Activated T-helper 2 cell treated with anti-CD3 and anti-CD28 coated beads, Interferon-gamma antibody, Interleukin-2, Interleukin-4, amounts not matched to agents 10 μg/mL and 5 μg/mL and 100 μg/mL, durations not matched to agents 14 hours and 24 hours and 36 hours (primary cell): ENCODE measurements at regions not wholly inside any gene's neighbourhood (a gene's known extent, or its start where the extent isn't known, plus 50 kb on each side); places are given as distances from the start of the nearest gene placed in this dataset.

Experiments used
- DNase-seq: peaks from one replicate; pipeline ENCODE4 v3.0.0; 2021; ENCODE audit warnings: low spot score
- H3K27ac Mint-ChIP-seq: one replicate; pipeline ENCODE4 v1.8.0; 2021; ENCODE audit warnings: mixed read lengths
- H3K27me3 Mint-ChIP-seq: one replicate; pipeline ENCODE4 v1.8.0; 2021; ENCODE audit warnings: low read depth, mixed read lengths
- H3K36me3 Mint-ChIP-seq: one replicate; pipeline ENCODE4 v1.8.0; 2021; ENCODE audit warnings: low read depth, mixed read lengths
- H3K4me1 Mint-ChIP-seq: one replicate; pipeline ENCODE4 v1.8.0; 2021; ENCODE audit warnings: low read depth, mixed read lengths
- H3K4me3 Mint-ChIP-seq: one replicate; pipeline ENCODE4 v1.8.0; 2021; ENCODE audit warnings: low read depth, mild to moderate bottlenecking, moderate library complexity, mixed read lengths
- H3K9me3 Mint-ChIP-seq: one replicate; pipeline ENCODE4 v1.8.0; 2021; ENCODE audit warnings: mixed read lengths
- intact Hi-C: fragments of 100-400 bp; cut with micrococcal nuclease; formaldehyde crosslinking; loops from one replicate; pipeline ENCODE4 v1.15.1; 2023

GRCh38 chr12:94748726-94749421 lies 98.5 kb upstream of the TMCC3 start:
- intact Hi-C loops = no loop called here
- peaks cover 11% of the 10 kb centered on the region for H3K27me3 Mint-ChIP-seq
- H3K4me1 Mint-ChIP-seq = no peaks in the 10 kb centered on the region
- H3K36me3 Mint-ChIP-seq = no peaks in the 10 kb centered on the region
- no peaks in the 10 kb centered on the region for H3K9me3 Mint-ChIP-seq
- no peak overlapping the region for H3K4me3 Mint-ChIP-seq
- no peak overlapping the region for H3K27ac Mint-ChIP-seq
- DNase-seq = no peak

- peaks cover 14% of the 10 kb centered on the region for H3K27me3 Mint-ChIP-seq
These were observed 95.2 kb upstream of the TMCC3 start for GRCh38 chr12:94745562-94745961.

GRCh38 chr12:94743174-94743573 lies 92.8 kb upstream of the TMCC3 start:
- Mint-ChIP-seq H3K9me3 (no peaks in the 10 kb centered on the region), H3K36me3 (no peaks in the 10 kb centered on the region), H3K27me3 (peaks cover 20% of the 10 kb centered on the region), H3K4me3 (no peak overlapping the region), H3K4me1 (no peaks in the 10 kb centered on the region), H3K27ac (no peak overlapping the region)
- intact Hi-C loops = no loop called here
- no peak for DNase-seq

More at GRCh38 chr12:94745562-94745961, 95.2 kb upstream of the TMCC3 start:
- Mint-ChIP-seq H3K36me3 (no peaks in the 10 kb centered on the region), H3K27ac (no peak overlapping the region), H3K4me1 (no peaks in the 10 kb centered on the region), H3K4me3 (no peak overlapping the region), H3K9me3 (no peaks in the 10 kb centered on the region)
- no peak for DNase-seq
- intact Hi-C loops = no loop called here

- H3K4me1 Mint-ChIP-seq = no peaks in the 10 kb centered on the region
- peaks cover 12% of the 10 kb centered on the region for H3K27me3 Mint-ChIP-seq
- intact Hi-C loops = no loop called here
- H3K36me3 Mint-ChIP-seq = no peaks in the 10 kb centered on the region
- no peak for DNase-seq
- H3K27ac Mint-ChIP-seq = no peak overlapping the region
- H3K9me3 Mint-ChIP-seq = no peaks in the 10 kb centered on the region
- H3K4me3 Mint-ChIP-seq = no peak overlapping the region
These were observed 90.4 kb upstream of the TMCC3 start for GRCh38 chr12:94740601-94741362.

- intact Hi-C loops = no loop called here
- H3K9me3 Mint-ChIP-seq = no peaks in the 10 kb centered on the region
These were observed 86.5 kb upstream of the TMCC3 start for GRCh38 chr12:94736820-94737219.

GRCh38 chr12:94736004-94736403 lies 85.6 kb upstream of the TMCC3 start:
- Mint-ChIP-seq H3K27me3 (peaks cover 10% of the 10 kb centered on the region), H3K9me3 (no peaks in the 10 kb centered on the region), H3K27ac (no peak overlapping the region), H3K4me3 (no peak overlapping the region), H3K4me1 (no peaks in the 10 kb centered on the region), H3K36me3 (no peaks in the 10 kb centered on the region)
- DNase-seq = no peak
- intact Hi-C loops = no loop called here

More at GRCh38 chr12:94736820-94737219, 86.5 kb upstream of the TMCC3 start:
- H3K4me1 Mint-ChIP-seq = no peaks in the 10 kb centered on the region
- H3K27ac Mint-ChIP-seq = no peak overlapping the region
- H3K4me3 Mint-ChIP-seq = no peak overlapping the region
- DNase-seq = no peak
- peaks cover 10% of the 10 kb centered on the region for H3K27me3 Mint-ChIP-seq
- H3K36me3 Mint-ChIP-seq = no peaks in the 10 kb centered on the region

GRCh38 chr12:94733727-94734126 lies 83.4 kb upstream of the TMCC3 start:
- Mint-ChIP-seq H3K27ac (no peak overlapping the region), H3K27me3 (peaks cover 1% of the 10 kb centered on the region), H3K4me1 (no peaks in the 10 kb centered on the region), H3K9me3 (no peaks in the 10 kb centered on the region), H3K36me3 (no peaks in the 10 kb centered on the region), H3K4me3 (no peak overlapping the region)
- DNase-seq = no peak
- intact Hi-C loops = no loop called here

- Mint-ChIP-seq H3K27me3 (peaks cover 3% of the 10 kb centered on the region), H3K36me3 (no peaks in the 10 kb centered on the region), H3K9me3 (no peaks in the 10 kb centered on the region), H3K27ac (no peak overlapping the region), H3K4me1 (no peaks in the 10 kb centered on the region), H3K4me3 (no peak overlapping the region)
- intact Hi-C loops = no loop called here
- no peak for DNase-seq
These were observed 82.1 kb upstream of the TMCC3 start for GRCh38 chr12:94732367-94732990.

- no peak overlapping the region for H3K4me3 Mint-ChIP-seq
- no peaks in the 10 kb centered on the region for H3K9me3 Mint-ChIP-seq
- H3K27me3 Mint-ChIP-seq = peaks cover 2% of the 10 kb centered on the region
- DNase-seq = no peak
- H3K27ac Mint-ChIP-seq = no peak overlapping the region
- no peaks in the 10 kb centered on the region for H3K36me3 Mint-ChIP-seq
- intact Hi-C loops = no loop called here
- H3K4me1 Mint-ChIP-seq = no peaks in the 10 kb centered on the region
These were observed 81.5 kb upstream of the TMCC3 start for GRCh38 chr12:94731733-94732360.

GRCh38 chr12:94730847-94731246 lies 80.5 kb upstream of the TMCC3 start:
- no peaks in the 10 kb centered on the region for H3K36me3 Mint-ChIP-seq

GRCh38 chr12:94726236-94726835 lies 76.0 kb upstream of the TMCC3 start:
- Mint-ChIP-seq H3K36me3 (no peaks in the 10 kb centered on the region), H3K27me3 (peaks cover 2% of the 10 kb centered on the region), H3K27ac (no peak overlapping the region), H3K9me3 (no peaks in the 10 kb centered on the region), H3K4me1 (no peaks in the 10 kb centered on the region), H3K4me3 (no peak overlapping the region)
- DNase-seq = no peak
- intact Hi-C loops = no loop called here

More at GRCh38 chr12:94730847-94731246, 80.5 kb upstream of the TMCC3 start:
- Mint-ChIP-seq H3K4me1 (no peaks in the 10 kb centered on the region), H3K27me3 (peaks cover 2% of the 10 kb centered on the region), H3K9me3 (no peaks in the 10 kb centered on the region), H3K4me3 (no peak overlapping the region), H3K27ac (no peak overlapping the region)
- intact Hi-C loops = no loop called here
- no peak for DNase-seq

GRCh38 chr12:94725375-94726168 lies 75.2 kb upstream of the TMCC3 start:
- H3K4me3 Mint-ChIP-seq = no peak overlapping the region
- H3K27ac Mint-ChIP-seq = no peak overlapping the region
- no peaks in the 10 kb centered on the region for H3K36me3 Mint-ChIP-seq
- DNase-seq = no peak
- no peaks in the 10 kb centered on the region for H3K4me1 Mint-ChIP-seq
- H3K9me3 Mint-ChIP-seq = no peaks in the 10 kb centered on the region
- H3K27me3 Mint-ChIP-seq = peaks cover 2% of the 10 kb centered on the region
- intact Hi-C loops = no loop called here
